ENCODE measurements at regions not wholly inside any gene's neighbourhood (a gene's known extent, or its start where the extent isn't known, plus 50 kb on each side); places are given as distances from the start of the nearest gene placed in this dataset.

GRCh38 chr3:101154401-101154800 is 161.2 kb upstream of the ABI3BP start:
- no peak overlapping the region for H3K4me3 ChIP-seq (ENCODE audit: low read depth, low read length, poor library complexity, severe bottlenecking)
- no peaks in the 10 kb centered on the region for H3F3A ChIP-seq (ENCODE audit: insufficient read depth, low read length)
- no peak overlapping the region for H3K9ac ChIP-seq (ENCODE audit: low read length)
- no peaks in the 10 kb centered on the region for H3K36me3 ChIP-seq (ENCODE audit: insufficient read depth, low read length)
- no peaks in the 10 kb centered on the region for H3K9me2 ChIP-seq (ENCODE audit: low read depth, low read length)
- no peak overlapping the region for H3K4me2 ChIP-seq (ENCODE audit: low read length)
- H3K9me3 ChIP-seq (ENCODE audit: low read length) = no peaks in the 10 kb centered on the region
- no peaks in the 10 kb centered on the region for H3K4me1 ChIP-seq (ENCODE audit: insufficient read depth, low read length, severe bottlenecking)
- H3K79me2 ChIP-seq (ENCODE audit: insufficient read depth, low read length) = no peaks in the 10 kb centered on the region
- H3K27me3 ChIP-seq (ENCODE audit: insufficient read depth, low read length) = no peaks in the 10 kb centered on the region
- H2AFZ ChIP-seq (ENCODE audit: low read length) = no peak overlapping the region
- TF ChIP-seq CTCF (IDR thresholded peaks at IDR 0.05; ENCODE audit: low read length) (no peak), EZH2 (IDR thresholded peaks at IDR 0.05; ENCODE audit: borderline replicate concordance, low read length) (no peak)
- H3K27ac ChIP-seq (ENCODE audit: low read depth, low read length, poor library complexity, severe bottlenecking) = no peak overlapping the region
- no peaks in the 10 kb centered on the region for H4K20me1 ChIP-seq (ENCODE audit: insufficient read depth, low read length)

DNA sequence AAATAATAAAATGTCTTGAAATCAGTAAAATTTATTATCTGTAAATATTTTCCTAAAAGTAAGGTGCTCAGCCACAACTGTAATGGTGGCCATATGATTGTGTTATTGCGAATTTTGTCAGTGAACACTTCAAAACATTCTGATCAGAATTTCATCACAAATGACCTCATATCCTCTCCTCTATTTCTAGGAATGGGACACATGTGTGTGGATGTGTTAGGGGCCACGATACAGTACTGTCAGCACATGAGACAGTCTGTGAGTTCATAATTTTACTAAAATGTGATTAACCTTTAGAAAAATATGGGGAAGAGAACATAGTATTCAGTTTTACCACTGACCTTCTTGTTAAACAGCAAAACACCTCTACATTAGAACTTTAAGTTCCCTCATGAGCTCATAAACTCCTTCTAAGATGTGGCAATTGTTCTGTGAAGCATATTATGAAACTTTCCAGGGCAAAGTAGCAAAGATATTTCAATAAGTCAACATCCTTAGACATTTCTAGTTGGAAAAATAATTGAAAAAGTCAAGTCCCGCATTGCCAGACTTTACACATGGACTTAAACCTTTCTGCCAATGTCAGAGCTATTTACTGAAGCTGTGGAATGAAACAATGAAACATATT is 158.2 kb upstream of the ABI3BP start:
- H3K9ac ChIP-seq (ENCODE audit: low read length) = no peak overlapping the region
- no peaks in the 10 kb centered on the region for H3K36me3 ChIP-seq (ENCODE audit: insufficient read depth, low read length)
- H3K4me2 ChIP-seq (ENCODE audit: low read length) = no peak overlapping the region
- no peaks in the 10 kb centered on the region for H3K9me3 ChIP-seq (ENCODE audit: low read length)
- no peaks in the 10 kb centered on the region for H4K20me1 ChIP-seq (ENCODE audit: insufficient read depth, low read length)
- no peak overlapping the region for H3K4me3 ChIP-seq (ENCODE audit: low read depth, low read length, poor library complexity, severe bottlenecking)
- H3K9me2 ChIP-seq (ENCODE audit: low read depth, low read length) = no peaks in the 10 kb centered on the region
- no peaks in the 10 kb centered on the region for H3K4me1 ChIP-seq (ENCODE audit: insufficient read depth, low read length, severe bottlenecking)
- no peak overlapping the region for H2AFZ ChIP-seq (ENCODE audit: low read length)
- no peak overlapping the region for H3K27ac ChIP-seq (ENCODE audit: low read depth, low read length, poor library complexity, severe bottlenecking)
- no peaks in the 10 kb centered on the region for H3K79me2 ChIP-seq (ENCODE audit: insufficient read depth, low read length)
- H3F3A ChIP-seq (ENCODE audit: insufficient read depth, low read length) = no peaks in the 10 kb centered on the region
- H3K27me3 ChIP-seq (ENCODE audit: insufficient read depth, low read length) = no peaks in the 10 kb centered on the region
- no peak for TF ChIP-seq EZH2 (IDR thresholded peaks at IDR 0.05; ENCODE audit: borderline replicate concordance, low read length)
- no peak for TF ChIP-seq CTCF (IDR thresholded peaks at IDR 0.05; ENCODE audit: low read length)

DNA sequence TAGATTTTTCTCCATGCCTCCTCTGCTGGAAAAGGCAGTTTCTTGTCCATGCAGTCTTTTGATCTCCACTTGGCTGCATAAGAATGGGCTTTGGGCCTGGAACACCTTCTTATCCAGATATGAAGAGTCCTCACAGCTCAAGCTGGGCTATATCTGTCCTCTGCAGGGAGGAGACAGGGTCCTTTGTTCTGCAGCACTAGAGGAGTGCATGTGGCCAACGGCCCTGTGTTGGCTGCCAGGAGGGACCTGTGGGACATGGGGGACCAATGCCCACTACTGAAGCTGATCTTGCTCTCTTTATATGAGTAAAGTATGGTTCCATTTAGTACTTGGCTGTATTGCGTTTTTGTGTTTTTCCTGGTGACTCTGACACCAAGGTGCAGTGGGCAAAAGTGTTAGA is 157.3 kb upstream of the ABI3BP start:
- Histone ChIP-seq H3K4me2 (ENCODE audit: low read length) (no peak overlapping the region), H3K27me3 (ENCODE audit: insufficient read depth, low read length) (no peaks in the 10 kb centered on the region), H3K4me3 (ENCODE audit: low read depth, low read length, poor library complexity, severe bottlenecking) (no peak overlapping the region), H2AFZ (ENCODE audit: low read length) (no peak overlapping the region), H3K9ac (ENCODE audit: low read length) (no peak overlapping the region), H3K79me2 (ENCODE audit: insufficient read depth, low read length) (no peaks in the 10 kb centered on the region), H3K9me2 (ENCODE audit: low read depth, low read length) (no peaks in the 10 kb centered on the region), H3K9me3 (ENCODE audit: low read length) (no peaks in the 10 kb centered on the region), H4K20me1 (ENCODE audit: insufficient read depth, low read length) (no peaks in the 10 kb centered on the region), H3K27ac (ENCODE audit: low read depth, low read length, poor library complexity, severe bottlenecking) (no peak overlapping the region), H3K36me3 (ENCODE audit: insufficient read depth, low read length) (no peaks in the 10 kb centered on the region), H3K4me1 (ENCODE audit: insufficient read depth, low read length, severe bottlenecking) (no peaks in the 10 kb centered on the region), H3F3A (ENCODE audit: insufficient read depth, low read length) (no peaks in the 10 kb centered on the region)
- TF ChIP-seq EZH2 (IDR thresholded peaks at IDR 0.05; ENCODE audit: borderline replicate concordance, low read length) = no peak
- TF ChIP-seq CTCF (IDR thresholded peaks at IDR 0.05; ENCODE audit: low read length) = no peak

Measured in OCI-LY1 (cell line).